SK-N-MC (cell line): ENCODE measurements at regions not wholly inside any gene's neighbourhood (a gene's known extent, or its start where the extent isn't known, plus 50 kb on each side); places are given as distances from the start of the nearest gene placed in this dataset.

Experiments used
- DNase-seq: peaks from one replicate; pipeline ENCODE4 v3.0.0-alpha.2; 2011; ENCODE audit warnings: low read depth, low spot score
- H3K27ac ChIP-seq: fragments of 200-600 bp; sonication (generic); 2 replicates; pipeline ENCODE4 v1.5.1; 2016; ENCODE audit warnings: mixed run types
- H3K36me3 ChIP-seq: fragments of 200-600 bp; sonication (generic); 2 replicates; pipeline ENCODE4 v1.6.1; 2017; ENCODE audit warnings: antibody characterized with exemption, low read length, mixed read lengths; ENCODE audit not compliant: insufficient read depth
- H3K4me3 ChIP-seq: fragments of 200-600 bp; sonication (generic); 2 replicates; pipeline ENCODE4 v1.5.1; 2016
- H3K9ac ChIP-seq: fragments of 200-600 bp; sonication (generic); 2 replicates; pipeline ENCODE4 v1.8.0; 2017; ENCODE audit warnings: mixed run types, mixed read lengths; ENCODE audit not compliant: insufficient read length
- H3K9me3 ChIP-seq: fragments of 200-600 bp; sonication (generic); 2 replicates; pipeline ENCODE4 v1.6.1; 2017; ENCODE audit warnings: low read depth, mild to moderate bottlenecking, antibody characterized with exemption, low read length, moderate library complexity, mixed read lengths
- EZH2 ChIP-seq: fragments of 200-600 bp; sonication (generic); IDR thresholded peaks from one replicate; pipeline ENCODE4 v1.6.1; 2017; ENCODE audit warnings: antibody characterized with exemption
- FOXP2 ChIP-seq: optimal IDR thresholded peaks from 2 replicates; pipeline ENCODE3; 2011; ENCODE audit warnings: mild to moderate bottlenecking, moderate library complexity; ENCODE audit not compliant: insufficient read depth; ENCODE audit errors: extremely low read length, control extremely low read depth
- POLR2AphosphoS5 ChIP-seq: IDR thresholded peaks from 2 replicates; pipeline ENCODE4 v1.6.1; 2012; ENCODE audit warnings: mild to moderate bottlenecking, low read depth, low read length, borderline replicate concordance

DNA sequence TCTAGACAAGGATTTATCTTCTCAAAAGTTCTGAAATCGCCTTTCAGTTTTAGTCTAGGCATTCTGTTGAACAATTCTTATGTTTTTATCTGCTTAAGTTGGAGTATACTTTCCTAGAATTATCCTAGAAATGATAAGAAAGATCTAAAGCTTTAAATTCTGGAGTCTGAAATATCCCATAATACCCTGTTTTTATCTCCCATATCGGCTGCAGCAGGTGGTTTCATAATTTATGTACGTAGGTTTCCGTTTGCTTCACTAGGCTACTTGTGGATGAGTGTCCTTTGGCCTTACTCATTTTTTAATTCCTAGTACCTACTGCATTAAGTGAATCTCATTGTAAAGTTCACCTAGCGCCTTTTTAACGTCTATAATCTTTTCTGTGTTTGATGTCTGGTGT is 58.5 kb upstream of the MGAT5 start:
- DNase-seq = no peak
- Histone ChIP-seq H3K27ac (no peak overlapping the region), H3K4me3 (no peak overlapping the region), H3K9ac (no peak overlapping the region), H3K36me3 (no peaks in the 10 kb centered on the region), H3K9me3 (no peaks in the 10 kb centered on the region)
- no peak for TF ChIP-seq POLR2AphosphoS5
- no peak for TF ChIP-seq EZH2
- TF ChIP-seq FOXP2 = no peak

DNA sequence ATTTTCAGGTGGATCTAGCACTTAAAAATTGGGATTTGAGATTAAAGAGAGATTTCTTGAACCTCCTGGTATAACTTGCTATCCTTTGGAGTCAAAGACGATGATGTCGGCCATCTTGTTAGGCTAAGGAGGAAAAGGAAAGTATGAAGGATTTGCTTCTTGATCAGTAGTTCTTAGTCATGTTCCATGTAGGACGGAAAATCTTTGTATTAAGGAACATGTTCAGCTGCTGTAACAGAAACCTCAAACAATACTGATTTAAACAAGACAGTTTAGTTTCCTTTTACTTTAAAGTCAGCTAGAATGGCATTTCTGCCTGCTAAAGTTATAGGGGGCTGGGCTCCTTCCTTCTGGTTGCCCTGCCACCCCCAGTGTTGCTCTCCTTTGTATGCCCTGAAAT is 56.4 kb upstream of the MGAT5 start:
- H3K27ac ChIP-seq = no peak overlapping the region
- no peaks in the 10 kb centered on the region for H3K9me3 ChIP-seq
- no peaks in the 10 kb centered on the region for H3K36me3 ChIP-seq
- no peak overlapping the region for H3K4me3 ChIP-seq
- no peak for TF ChIP-seq FOXP2
- no peak for TF ChIP-seq EZH2
- TF ChIP-seq POLR2AphosphoS5 = no peak
- H3K9ac ChIP-seq = no peak overlapping the region
- DNase-seq = no peak

GRCh38 chr2:134198006-134198634 is 55.8 kb upstream of the MGAT5 start:
- no peak for DNase-seq
- no peaks in the 10 kb centered on the region for H3K36me3 ChIP-seq
- no peak overlapping the region for H3K4me3 ChIP-seq
- H3K9me3 ChIP-seq = no peaks in the 10 kb centered on the region
- no peak for TF ChIP-seq FOXP2
- no peak for TF ChIP-seq POLR2AphosphoS5
- no peak for TF ChIP-seq EZH2
- H3K9ac ChIP-seq = no peak overlapping the region
- no peak overlapping the region for H3K27ac ChIP-seq

GRCh38 chr2:134199123-134199522 is 54.7 kb upstream of the MGAT5 start:
- no peak overlapping the region for H3K4me3 ChIP-seq
- no peaks in the 10 kb centered on the region for H3K9me3 ChIP-seq
- TF ChIP-seq FOXP2 (no peak), POLR2AphosphoS5 (no peak), EZH2 (no peak)
- no peak overlapping the region for H3K27ac ChIP-seq
- no peak for DNase-seq
- H3K9ac ChIP-seq = no peak overlapping the region
- H3K36me3 ChIP-seq = no peaks in the 10 kb centered on the region

- no peak for DNase-seq
- H3K9me3 ChIP-seq = no peaks in the 10 kb centered on the region
- no peak overlapping the region for H3K4me3 ChIP-seq
- H3K36me3 ChIP-seq = no peaks in the 10 kb centered on the region
- no peak for TF ChIP-seq FOXP2
- TF ChIP-seq EZH2 = no peak
- TF ChIP-seq POLR2AphosphoS5 = no peak
- no peak overlapping the region for H3K27ac ChIP-seq
- no peak overlapping the region for H3K9ac ChIP-seq
Observed at GRCh38 chr2:134200036-134200618, 53.7 kb upstream of the MGAT5 start.

- no peak for DNase-seq
- Histone ChIP-seq H3K4me3 (no peak overlapping the region), H3K9me3 (no peaks in the 10 kb centered on the region), H3K9ac (no peak overlapping the region), H3K36me3 (no peaks in the 10 kb centered on the region), H3K27ac (no peak overlapping the region)
- no peak for TF ChIP-seq EZH2
- no peak for TF ChIP-seq FOXP2
- TF ChIP-seq POLR2AphosphoS5 = no peak
Observed at GRCh38 chr2:134201533-134201932, 52.3 kb upstream of the MGAT5 start.

DNA sequence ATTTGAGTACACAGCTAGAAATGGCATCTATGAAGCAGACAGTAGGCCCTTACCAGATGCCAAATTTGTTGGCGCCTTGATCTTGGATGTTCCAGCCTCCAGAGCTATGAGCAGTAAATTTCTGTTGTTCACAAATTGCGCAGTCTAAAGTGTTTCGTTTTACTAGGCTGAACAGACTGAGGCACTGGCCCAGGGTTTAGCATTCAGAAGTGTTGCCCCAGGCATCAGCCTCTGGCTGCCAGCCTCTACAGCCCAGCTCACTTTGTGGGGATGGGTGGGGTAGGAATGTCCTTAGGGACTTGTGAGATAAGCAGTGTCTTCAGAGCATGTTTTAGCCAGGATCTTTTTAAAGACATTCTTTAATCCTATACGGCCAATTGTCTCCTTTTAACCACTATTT is 51.5 kb upstream of the MGAT5 start:
- TF ChIP-seq FOXP2 (no peak), POLR2AphosphoS5 (no peak), EZH2 (no peak)
- Histone ChIP-seq H3K9ac (no peak overlapping the region), H3K36me3 (no peaks in the 10 kb centered on the region), H3K4me3 (no peak overlapping the region), H3K9me3 (no peaks in the 10 kb centered on the region), H3K27ac (0 out of 2 replicates have a peak overlapping the region, but pooled peaks have one; percentile 21)
- peak; percentile 20 for DNase-seq

- Histone ChIP-seq H3K36me3 (no peaks in the 10 kb centered on the region), H3K9ac (no peak overlapping the region), H3K4me3 (no peak overlapping the region), H3K27ac (no peak overlapping the region), H3K9me3 (no peaks in the 10 kb centered on the region)
- TF ChIP-seq FOXP2 (no peak), POLR2AphosphoS5 (no peak), EZH2 (no peak)
- DNase-seq = no peak
Observed at GRCh38 chr2:134203175-134203574, 50.7 kb upstream of the MGAT5 start.
